Epithelial cell of proximal tubule (primary cell): ENCODE measurements at regions not wholly inside any gene's neighbourhood (a gene's known extent, or its start where the extent isn't known, plus 50 kb on each side); places are given as distances from the start of the nearest gene placed in this dataset.
"Not testable (repeated sequence)": the region's sequence is repeated elsewhere in the genome, so short reads cannot be mapped to it uniquely, and the experiment has no call there.

Experiments
- DNase-seq: peaks from one replicate; pipeline ENCODE4 v3.0.0-alpha.2; 2011; ENCODE audit warnings: low read depth
- H3K4me3 ChIP-seq: 2 replicates; pipeline ENCODE4 v1.5.1; 2011; ENCODE audit warnings: low read depth, mild to moderate bottlenecking, low read length
- TF ChIP-seq, protein P1 (sequence below): conservative IDR thresholded peaks from 2 replicates; pipeline ENCODE4 v1.5.1; 2012; ENCODE audit warnings: low read depth, mild to moderate bottlenecking, low read length

DNA sequence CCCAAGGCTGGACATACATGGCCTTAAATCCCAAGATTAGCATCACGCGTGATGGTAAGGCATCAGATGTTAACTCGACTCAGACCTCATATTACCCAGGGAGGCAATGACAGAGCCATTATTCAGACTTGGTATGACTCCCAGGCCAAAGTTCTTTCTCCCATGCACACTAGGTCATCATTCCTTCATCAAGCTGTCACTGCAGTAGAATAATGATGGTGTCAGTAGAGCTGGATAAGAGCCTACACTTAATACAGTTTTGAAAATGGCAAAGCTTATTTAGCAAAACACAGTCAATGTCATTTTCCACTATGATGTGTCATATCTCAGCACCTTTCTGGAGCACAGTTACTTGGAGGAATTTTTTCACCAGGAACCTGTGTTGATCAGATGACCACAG lies 663.3 kb downstream of the SUCLG1 start:
- TF ChIP-seq, protein P1, sequence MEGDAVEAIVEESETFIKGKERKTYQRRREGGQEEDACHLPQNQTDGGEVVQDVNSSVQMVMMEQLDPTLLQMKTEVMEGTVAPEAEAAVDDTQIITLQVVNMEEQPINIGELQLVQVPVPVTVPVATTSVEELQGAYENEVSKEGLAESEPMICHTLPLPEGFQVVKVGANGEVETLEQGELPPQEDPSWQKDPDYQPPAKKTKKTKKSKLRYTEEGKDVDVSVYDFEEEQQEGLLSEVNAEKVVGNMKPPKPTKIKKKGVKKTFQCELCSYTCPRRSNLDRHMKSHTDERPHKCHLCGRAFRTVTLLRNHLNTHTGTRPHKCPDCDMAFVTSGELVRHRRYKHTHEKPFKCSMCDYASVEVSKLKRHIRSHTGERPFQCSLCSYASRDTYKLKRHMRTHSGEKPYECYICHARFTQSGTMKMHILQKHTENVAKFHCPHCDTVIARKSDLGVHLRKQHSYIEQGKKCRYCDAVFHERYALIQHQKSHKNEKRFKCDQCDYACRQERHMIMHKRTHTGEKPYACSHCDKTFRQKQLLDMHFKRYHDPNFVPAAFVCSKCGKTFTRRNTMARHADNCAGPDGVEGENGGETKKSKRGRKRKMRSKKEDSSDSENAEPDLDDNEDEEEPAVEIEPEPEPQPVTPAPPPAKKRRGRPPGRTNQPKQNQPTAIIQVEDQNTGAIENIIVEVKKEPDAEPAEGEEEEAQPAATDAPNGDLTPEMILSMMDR, result no peak
- no peak for DNase-seq
- H3K4me3 ChIP-seq, result no peak overlapping the region

DNA sequence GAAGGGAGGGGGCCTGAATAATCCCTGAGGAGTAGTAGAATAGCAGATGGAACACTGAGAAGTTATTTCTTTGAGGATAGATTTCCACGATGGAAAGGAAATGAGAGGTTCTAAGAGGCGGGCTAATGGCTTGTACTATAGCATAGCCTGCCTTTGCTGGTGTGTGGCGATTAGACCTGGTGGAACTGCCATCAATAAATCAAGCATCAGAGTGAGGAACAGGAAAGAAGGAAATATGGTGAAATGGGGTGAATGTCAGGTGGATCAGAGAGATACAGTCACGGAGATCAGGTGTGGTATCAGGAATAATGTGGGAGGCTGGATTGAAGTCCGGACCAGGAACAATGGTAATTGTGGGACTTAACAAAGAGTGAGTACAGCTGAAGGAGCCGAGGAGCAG lies 668.6 kb downstream of the SUCLG1 start:
- not testable (repeated sequence) for H3K4me3 ChIP-seq, DNase-seq

DNA sequence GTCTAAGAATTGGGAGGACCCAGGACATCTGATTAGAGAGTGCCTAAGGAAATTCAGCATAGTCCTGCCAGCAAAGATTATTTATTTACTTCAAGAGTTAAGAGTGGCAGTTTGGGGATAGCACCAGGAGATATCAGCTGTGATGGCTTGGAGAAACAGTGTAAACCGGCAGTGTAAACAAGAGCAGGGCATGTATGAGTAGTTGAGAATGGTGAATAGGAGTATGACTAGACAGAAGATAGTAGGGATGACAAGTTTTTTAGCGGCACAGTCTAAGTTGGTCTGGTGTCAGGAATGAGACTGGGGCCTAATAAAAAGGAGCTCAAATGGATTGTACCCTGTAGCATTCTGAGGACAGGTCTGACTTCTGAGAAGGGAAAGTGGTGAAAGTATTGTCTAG lies 669.4 kb downstream of the SUCLG1 start:
- DNase-seq, H3K4me3 ChIP-seq: not testable (repeated sequence)

DNA sequence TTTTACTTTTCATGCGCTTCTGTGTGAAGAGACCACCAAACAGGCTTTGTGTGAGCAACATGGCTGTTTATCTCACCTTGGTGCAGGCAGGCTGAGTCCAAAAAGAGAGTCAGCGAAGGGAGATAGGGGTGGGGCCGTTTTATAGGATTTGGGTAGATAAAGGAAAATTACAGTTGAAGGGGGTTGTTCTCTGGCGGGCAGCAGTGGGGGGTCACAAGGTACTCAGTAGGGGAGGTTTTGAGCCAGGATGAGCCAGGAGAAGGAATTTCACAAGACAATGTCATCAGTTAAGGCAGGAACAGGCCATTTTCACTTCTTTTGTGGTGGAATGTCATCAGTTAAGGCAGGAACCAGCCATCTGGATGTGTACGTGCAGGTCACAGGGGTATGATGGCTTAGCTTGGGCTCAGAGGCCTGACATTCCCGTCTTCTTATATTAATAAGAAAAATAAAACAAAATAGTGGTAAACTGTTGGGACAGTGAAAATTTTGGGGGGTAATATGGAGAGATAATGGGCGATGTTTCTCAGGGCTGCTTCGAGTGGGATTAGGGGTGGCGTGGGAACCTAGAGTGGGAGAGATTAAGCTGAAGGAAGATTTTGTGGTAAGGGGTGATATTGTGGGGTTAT lies 670.0 kb downstream of the SUCLG1 start:
- DNase-seq, H3K4me3 ChIP-seq: not testable (repeated sequence)

DNA sequence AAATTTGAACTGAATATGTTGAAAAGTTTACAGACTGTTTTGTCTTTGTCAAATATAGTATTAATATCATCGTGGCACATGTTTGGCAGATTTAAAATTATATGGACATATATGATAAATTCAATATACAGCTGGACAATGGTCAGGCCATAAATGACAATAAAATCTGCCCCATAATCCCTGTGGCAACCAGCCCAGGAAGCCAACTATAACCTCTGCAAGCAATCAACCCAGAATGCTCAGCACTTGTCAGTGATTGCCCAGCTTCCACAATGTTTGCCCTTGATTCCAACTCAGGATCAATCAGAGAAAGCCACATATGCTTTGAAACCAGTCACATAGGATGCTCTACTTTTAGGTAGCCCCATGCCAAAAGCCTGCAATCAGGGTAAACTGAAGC lies 671.9 kb downstream of the SUCLG1 start:
- no peak for DNase-seq
- TF ChIP-seq, protein P1, result no peak
- H3K4me3 ChIP-seq, result no peak overlapping the region

DNA sequence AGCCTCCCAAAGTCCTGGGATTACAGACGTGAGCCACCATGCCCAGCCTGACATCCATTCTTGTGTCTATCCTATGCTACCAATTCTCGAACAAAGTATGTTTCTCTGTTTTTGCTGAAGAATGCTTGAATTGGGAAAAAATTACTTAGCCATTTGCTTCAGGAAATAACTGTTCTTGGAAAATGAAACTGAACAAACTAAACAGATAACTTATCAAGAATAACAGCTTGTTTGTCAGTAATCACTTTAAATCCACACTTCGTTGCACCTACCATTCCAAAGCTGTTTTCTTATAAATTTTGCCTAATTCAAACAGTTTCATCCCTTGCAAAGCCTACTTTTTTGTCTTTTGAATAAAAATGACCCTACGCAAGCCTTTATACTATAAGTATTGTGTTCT lies 672.9 kb downstream of the SUCLG1 start:
- TF ChIP-seq, protein P1, result no peak
- H3K4me3 ChIP-seq, result no peak overlapping the region
- DNase-seq, result no peak

DNA sequence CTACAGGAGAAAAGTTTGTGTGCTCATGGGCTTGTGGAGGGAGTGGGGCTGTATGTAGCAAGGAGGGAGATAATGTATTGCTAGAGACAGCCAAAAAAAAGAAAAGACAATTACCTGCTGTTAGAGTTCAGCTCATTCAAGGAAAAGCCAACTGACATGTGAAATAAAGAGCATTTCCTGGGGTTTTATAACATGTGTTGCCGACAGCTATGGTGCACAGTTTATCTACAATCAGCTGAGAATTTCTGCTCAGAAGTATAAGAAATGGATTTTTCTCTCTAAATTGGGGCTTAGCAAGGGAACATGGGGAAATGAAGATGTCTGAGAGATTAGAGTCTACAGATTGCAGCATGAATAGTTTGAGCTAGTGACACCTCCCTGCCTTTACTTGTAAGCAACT lies 674.1 kb downstream of the SUCLG1 start:
- no peak overlapping the region for H3K4me3 ChIP-seq
- TF ChIP-seq, protein P1, result no peak
- no peak for DNase-seq

DNA sequence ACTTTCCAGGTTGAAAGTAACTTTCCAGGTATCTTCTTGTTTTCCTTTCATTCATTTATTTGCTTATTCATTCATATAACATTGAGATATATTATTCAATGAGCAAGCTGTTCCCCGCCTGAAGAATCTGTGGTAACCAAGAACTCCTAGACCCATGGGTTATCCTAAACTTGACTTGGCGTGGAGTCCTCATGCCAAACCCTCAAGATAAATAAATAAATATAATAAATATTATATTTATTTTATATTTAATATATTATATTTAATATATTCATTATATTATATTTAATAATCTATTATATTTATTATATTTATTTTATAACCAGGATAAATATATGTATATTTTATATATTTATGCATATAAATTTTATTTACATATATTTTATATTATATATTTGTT lies 674.8 kb downstream of the SUCLG1 start:
- TF ChIP-seq, protein P1, result no peak
- no peak overlapping the region for H3K4me3 ChIP-seq
- no peak for DNase-seq

DNA sequence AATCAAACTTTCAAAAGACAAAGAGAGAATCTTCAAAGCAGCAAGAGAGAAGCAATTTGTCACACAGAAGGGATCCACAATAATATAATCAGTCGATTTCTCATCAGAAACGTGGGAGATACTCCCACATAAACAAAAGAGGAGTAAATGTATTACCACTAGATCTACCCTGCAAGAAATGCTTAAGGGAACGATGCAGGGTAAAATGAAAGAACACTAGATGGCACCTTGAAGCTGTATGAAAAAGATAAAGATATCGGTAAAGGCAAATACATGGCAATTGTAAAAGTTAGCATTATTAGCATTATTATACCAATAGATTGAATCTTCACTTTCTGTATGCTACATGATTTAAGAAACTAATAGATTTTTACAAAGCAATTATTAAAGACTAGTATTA lies 677.0 kb downstream of the SUCLG1 start:
- no peak overlapping the region for H3K4me3 ChIP-seq
- TF ChIP-seq, protein P1, result no peak
- no peak for DNase-seq
